Bronchial epithelial cell (primary cell): ENCODE measurements at regions not wholly inside any gene's neighbourhood (a gene's known extent, or its start where the extent isn't known, plus 50 kb on each side); places are given as distances from the start of the nearest gene placed in this dataset.
"Not testable (repeated sequence)": the region's sequence is repeated elsewhere in the genome, so short reads cannot be mapped to it uniquely, and the experiment has no call there.

ENCODE experiments used
- DNase-seq: peaks from one replicate; pipeline ENCODE4 v3.0.0-alpha.2; 2010; ENCODE audit warnings: low read depth
- FAIRE-seq: peaks from 2 replicates; lab custom pipeline; 2011; peaks lifted over from hg19 to GRCh38; lab: Jason Lieb, UNC
- H3K27me3 ChIP-seq: 2 replicates; pipeline ENCODE4 v1.5.1; 2011; ENCODE audit warnings: low read length; ENCODE audit not compliant: control insufficient read depth, insufficient read depth
- H3K36me3 ChIP-seq: 2 replicates; pipeline ENCODE4 v1.5.1; 2011; ENCODE audit warnings: low read length; ENCODE audit not compliant: control insufficient read depth, insufficient read depth
- H3K4me3 ChIP-seq: 2 replicates; pipeline ENCODE4 v1.5.1; 2011; ENCODE audit warnings: mild to moderate bottlenecking, low read depth, low read length, control low read depth
- TF ChIP-seq, protein P1 (sequence below): IDR thresholded peaks from 2 replicates; pipeline ENCODE4 v1.5.1; 2011; ENCODE audit warnings: mild to moderate bottlenecking, moderate library complexity, low read length, control low read depth, inconsistent platforms; ENCODE audit not compliant: insufficient read depth, severe bottlenecking

DNA sequence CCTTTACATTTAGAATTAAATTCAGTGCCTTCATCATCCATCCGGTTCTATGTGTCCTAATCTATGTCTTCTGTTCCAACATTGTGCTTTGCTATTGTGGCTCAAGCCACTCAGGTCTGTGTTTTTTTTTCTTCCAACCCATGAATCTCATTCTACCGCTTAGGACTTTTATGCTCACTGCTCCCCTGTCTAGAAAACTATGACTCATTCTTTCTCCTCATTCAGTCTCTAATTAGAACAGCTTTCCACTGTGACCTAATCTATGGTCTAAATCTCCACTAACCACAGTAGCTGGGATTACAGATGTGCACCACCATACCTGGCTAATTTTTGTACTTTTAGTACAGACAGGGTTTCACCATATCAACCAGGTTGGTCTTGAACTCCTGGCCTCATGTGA is 418.7 kb downstream of the KCNJ2 start:
- Histone ChIP-seq H3K36me3 (no peaks in the 10 kb centered on the region), H3K27me3 (no peaks in the 10 kb centered on the region), H3K4me3 (no peak overlapping the region)
- peak; percentile 14 for DNase-seq
- TF ChIP-seq, protein P1, sequence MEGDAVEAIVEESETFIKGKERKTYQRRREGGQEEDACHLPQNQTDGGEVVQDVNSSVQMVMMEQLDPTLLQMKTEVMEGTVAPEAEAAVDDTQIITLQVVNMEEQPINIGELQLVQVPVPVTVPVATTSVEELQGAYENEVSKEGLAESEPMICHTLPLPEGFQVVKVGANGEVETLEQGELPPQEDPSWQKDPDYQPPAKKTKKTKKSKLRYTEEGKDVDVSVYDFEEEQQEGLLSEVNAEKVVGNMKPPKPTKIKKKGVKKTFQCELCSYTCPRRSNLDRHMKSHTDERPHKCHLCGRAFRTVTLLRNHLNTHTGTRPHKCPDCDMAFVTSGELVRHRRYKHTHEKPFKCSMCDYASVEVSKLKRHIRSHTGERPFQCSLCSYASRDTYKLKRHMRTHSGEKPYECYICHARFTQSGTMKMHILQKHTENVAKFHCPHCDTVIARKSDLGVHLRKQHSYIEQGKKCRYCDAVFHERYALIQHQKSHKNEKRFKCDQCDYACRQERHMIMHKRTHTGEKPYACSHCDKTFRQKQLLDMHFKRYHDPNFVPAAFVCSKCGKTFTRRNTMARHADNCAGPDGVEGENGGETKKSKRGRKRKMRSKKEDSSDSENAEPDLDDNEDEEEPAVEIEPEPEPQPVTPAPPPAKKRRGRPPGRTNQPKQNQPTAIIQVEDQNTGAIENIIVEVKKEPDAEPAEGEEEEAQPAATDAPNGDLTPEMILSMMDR, result no peak
- no peak for FAIRE-seq

DNA sequence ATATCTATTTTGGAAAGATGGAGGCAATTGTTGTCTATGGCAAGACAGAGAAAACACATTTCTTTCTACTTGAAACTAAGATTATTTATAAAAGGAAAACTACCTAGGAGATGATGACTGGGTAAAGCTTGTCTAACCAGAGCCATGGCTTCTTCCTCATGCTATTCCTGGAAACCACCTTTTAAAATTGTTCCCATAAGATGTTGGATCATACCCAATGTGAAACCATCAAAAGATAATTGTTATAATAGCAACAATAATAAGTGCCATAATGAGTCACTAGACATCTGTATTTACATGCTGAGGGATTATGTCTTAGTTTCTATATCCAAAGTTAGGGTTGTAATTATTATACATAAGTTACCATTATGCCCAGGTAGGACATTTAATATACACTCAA is 428.4 kb downstream of the KCNJ2 start:
- FAIRE-seq (no peak), DNase-seq (peak; percentile 81)
- Histone ChIP-seq H3K27me3 (no peaks in the 10 kb centered on the region), H3K4me3 (no peak overlapping the region), H3K36me3 (no peaks in the 10 kb centered on the region)
- TF ChIP-seq, protein P1, result no peak

DNA sequence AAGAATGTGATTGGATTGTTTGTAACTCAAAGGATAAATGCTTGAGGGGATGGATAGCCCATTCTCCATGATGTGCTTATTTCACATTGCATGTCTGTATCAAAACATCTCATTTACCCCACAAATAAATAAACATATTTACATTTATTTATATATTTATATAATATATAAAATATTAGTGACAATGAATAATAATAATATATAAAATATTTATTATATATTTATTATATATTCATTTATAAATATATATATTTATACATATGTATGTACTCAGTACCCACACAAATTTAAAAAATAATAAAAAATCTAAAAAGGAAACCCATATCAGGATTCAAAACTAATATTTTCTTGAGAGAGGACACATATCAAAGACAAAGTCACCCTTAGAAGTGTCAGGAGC is 429.9 kb downstream of the KCNJ2 start:
- Histone ChIP-seq H3K36me3 (no peaks in the 10 kb centered on the region), H3K4me3 (no peak overlapping the region), H3K27me3 (no peaks in the 10 kb centered on the region)
- no peak for FAIRE-seq
- DNase-seq, result no peak
- TF ChIP-seq, protein P1, result no peak

DNA sequence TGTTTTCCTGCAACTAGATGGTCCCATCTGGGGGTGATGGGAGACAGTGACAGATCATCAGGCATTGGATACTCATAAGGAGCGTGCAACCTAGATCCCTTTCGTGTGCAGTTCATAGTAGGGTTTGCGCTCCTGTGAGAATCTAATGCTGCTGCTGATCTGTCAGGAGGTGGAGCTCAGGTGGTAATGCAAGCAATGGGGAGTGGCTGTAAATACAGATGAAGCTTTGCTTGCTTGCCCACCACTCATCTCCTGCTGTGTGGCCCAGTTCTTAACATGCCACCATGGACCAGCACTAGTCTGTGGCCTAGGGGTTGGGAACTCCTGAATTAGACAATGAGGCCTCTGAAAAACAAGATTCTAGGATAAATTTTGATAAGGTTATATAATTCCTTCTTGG is 430.6 kb downstream of the KCNJ2 start:
- not testable (repeated sequence) for H3K27me3 ChIP-seq, FAIRE-seq, H3K36me3 ChIP-seq, DNase-seq, H3K4me3 ChIP-seq

DNA sequence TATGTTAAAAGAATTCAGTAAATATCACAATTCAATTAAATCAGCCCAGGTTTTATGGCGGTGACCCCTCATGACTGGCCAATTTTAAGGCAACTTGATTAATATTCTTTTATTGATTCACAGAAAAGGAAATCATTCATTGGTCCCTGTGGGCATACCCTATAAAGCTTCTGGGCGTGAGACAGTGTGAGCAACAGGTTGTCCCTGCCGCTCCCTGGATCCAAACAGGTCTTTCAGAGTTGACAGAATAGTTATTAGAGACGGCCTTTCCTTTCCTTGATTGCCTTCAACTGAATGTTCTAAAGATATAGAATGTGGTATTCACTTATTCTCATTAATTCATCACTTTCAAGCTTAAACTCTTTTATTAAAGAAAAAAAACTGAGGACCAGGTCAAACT is 433.9 kb downstream of the KCNJ2 start:
- TF ChIP-seq, protein P1, result no peak
- FAIRE-seq (no peak), DNase-seq (no peak)
- Histone ChIP-seq H3K36me3 (no peaks in the 10 kb centered on the region), H3K27me3 (no peaks in the 10 kb centered on the region), H3K4me3 (no peak overlapping the region)

DNA sequence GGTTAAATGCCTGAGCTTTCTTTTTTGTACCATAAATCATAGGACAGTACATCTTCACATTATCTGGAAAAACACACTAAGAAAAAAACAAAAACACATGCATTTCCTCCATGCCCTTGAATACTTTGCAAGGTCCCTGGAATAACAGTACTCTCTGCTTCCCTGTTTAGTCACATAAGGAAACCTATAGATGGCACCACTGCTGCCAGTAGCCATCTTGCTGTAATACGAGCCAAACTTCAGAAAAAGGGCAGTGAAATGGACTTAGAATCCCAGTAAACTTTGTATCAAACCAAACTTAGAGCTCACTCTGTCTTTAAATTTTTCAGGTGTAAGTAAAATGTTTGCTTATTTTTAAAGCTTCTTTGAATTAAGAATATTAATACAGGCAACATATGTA is 435.5 kb downstream of the KCNJ2 start:
- TF ChIP-seq, protein P1, result peak; percentile 11
- Histone ChIP-seq H3K4me3 (no peak overlapping the region), H3K36me3 (no peaks in the 10 kb centered on the region), H3K27me3 (no peaks in the 10 kb centered on the region)
- no peak for FAIRE-seq
- no peak for DNase-seq
